A549 (cell line): ENCODE measurements at regions not wholly inside any gene's neighbourhood (a gene's known extent, or its start where the extent isn't known, plus 50 kb on each side); places are given as distances from the start of the nearest gene placed in this dataset.

Experiments used
- ATAC-seq, 2 experiments: fragments of 200-7000 bp in 1 of 2; fragments of >200 bp in 1 of 2; cut with Nextera tagmentation in 1 of 2; cut with Tn5 transposase in 1 of 2; 3 replicates each; pipeline versions ENCODE4 v1.8.0 to v1.9.1; 2018 to 2020; ENCODE audit warnings: mild to moderate bottlenecking in 1 of 2, moderate library complexity in 1 of 2
- CTCF ChIA-PET: fragments of 300-600 bp; sonication (Branson Sonifier 250); formaldehyde crosslinking; extraction: SDS; loops from one replicate; lab custom pipeline; 2021; ENCODE audit warnings: antibody characterized with exemption, inconsistent platforms; lab: Yijun Ruan, JAX
- POLR2A ChIA-PET: fragments of 350-600 bp; formaldehyde crosslinking; extraction: SDS; loops from one replicate; lab custom pipeline; 2021; ENCODE audit warnings: antibody characterized with exemption, inconsistent platforms; lab: Yijun Ruan, JAX
- DNase-seq, 2 experiments: peaks; one replicate each; pipeline versions ENCODE4 v3.0.0 to v3.0.0-alpha.2; 2011 to 2016; ENCODE audit warnings: low read depth in 1 of 2, low spot score in 1 of 2
- FAIRE-seq: peaks from 2 replicates; lab custom pipeline; 2011; peaks lifted over from hg19 to GRCh38; lab: Jason Lieb, UNC
- H3K27ac ChIP-seq, 2 experiments: fragments of >200 bp; sonication (Bioruptor Twin); formaldehyde crosslinking; 3 replicates each; pipeline ENCODE4 v1.5.1; 2016 to 2017
- H3K4me1 ChIP-seq: fragments of >200 bp; sonication (Bioruptor Twin); formaldehyde crosslinking; 3 replicates; pipeline ENCODE4 v1.6.1; 2016
- H3K4me2 ChIP-seq: fragments of >200 bp; sonication (Bioruptor Twin); formaldehyde crosslinking; 3 replicates; pipeline ENCODE4 v1.6.1; 2016
- H3K4me3 ChIP-seq: fragments of >200 bp; sonication (Bioruptor Twin); formaldehyde crosslinking; 3 replicates; pipeline ENCODE4 v1.5.1; 2016
- H3K9me3 ChIP-seq: fragments of >200 bp; sonication (Bioruptor Twin); formaldehyde crosslinking; 3 replicates; pipeline ENCODE4 v1.6.1; 2016
- BHLHE40 ChIP-seq: IDR thresholded peaks from 2 replicates; pipeline ENCODE4 v1.6.1; 2012; ENCODE audit warnings: low read depth, low read length, inconsistent platforms
- CEBPB ChIP-seq, 2 experiments: fragments of >200 bp in 1 of 2; sonication (Bioruptor Twin) in 1 of 2; formaldehyde crosslinking in 1 of 2; IDR thresholded peaks; 2 replicates each; pipeline ENCODE4 v1.6.1; 2012 to 2016
- EP300 ChIP-seq, 2 experiments: fragments of >200 bp; sonication (Bioruptor Twin); formaldehyde crosslinking; IDR thresholded peaks; 2 replicates in 1 of 2; 3 replicates in 1 of 2; pipeline ENCODE4 v1.6.1; 2016 to 2017
- ESRRA ChIP-seq: fragments of 150-350 bp; IDR thresholded peaks from 2 replicates; pipeline ENCODE4 v1.6.1; 2014; ENCODE audit warnings: mild to moderate bottlenecking, low read length, borderline replicate concordance
- FOSL2 ChIP-seq, 2 experiments: fragments of 450-650 bp in 1 of 2; fragments of >200 bp in 1 of 2; sonication (Bioruptor Twin) in 1 of 2; formaldehyde crosslinking; IDR thresholded peaks; 2 replicates each; pipeline versions ENCODE4 v1.5.0 to v1.6.1; 2016 to 2020; ENCODE audit warnings: mild to moderate bottlenecking in 1 of 2, moderate library complexity in 1 of 2
- HOXB13 ChIP-seq: fragments of 250-450 bp; sonication (Bioruptor Pico); IDR thresholded peaks from 2 replicates; pipeline ENCODE4 v1.5.0; 2020; ENCODE audit warnings: low read depth, mild to moderate bottlenecking, moderate library complexity
- KDM1A ChIP-seq: fragments of 200-600 bp; sonication (generic); IDR thresholded peaks from 2 replicates; pipeline ENCODE4 v1.6.1; 2016; ENCODE audit warnings: low read depth, mild to moderate bottlenecking
- KDM5A ChIP-seq: fragments of 200-600 bp; sonication (generic); IDR thresholded peaks from 2 replicates; pipeline ENCODE4 v1.6.1; 2016; ENCODE audit warnings: antibody characterized with exemption, mild to moderate bottlenecking
- NR3C1 ChIP-seq: fragments of >200 bp; sonication (Bioruptor Twin); formaldehyde crosslinking; IDR thresholded peaks from 3 replicates; pipeline ENCODE4 v1.6.1; 2017
- PHF8 ChIP-seq: fragments of 200-600 bp; sonication (generic); IDR thresholded peaks from 2 replicates; pipeline ENCODE4 v1.6.1; 2016; ENCODE audit warnings: low read depth, mild to moderate bottlenecking, antibody characterized with exemption, moderate library complexity, borderline replicate concordance
- POLR2AphosphoS2 ChIP-seq: conservative IDR thresholded peaks from 2 replicates; pipeline ENCODE4 v1.6.1; 2012; ENCODE audit warnings: low read length, improper control_type of control experiment, inconsistent platforms
- RAD21 ChIP-seq, 2 experiments: fragments of >200 bp in 1 of 2; sonication (Bioruptor Twin) in 1 of 2; formaldehyde crosslinking in 1 of 2; IDR thresholded peaks in 1 of 2; conservative IDR thresholded peaks in 1 of 2; 2 replicates in 1 of 2; 3 replicates in 1 of 2; pipeline ENCODE4 v1.6.1; 2012 to 2018; ENCODE audit warnings: inconsistent platforms in 1 of 2
- REST ChIP-seq: fragments of 200-600 bp; sonication (generic); IDR thresholded peaks from 2 replicates; pipeline ENCODE4 v1.6.1; 2016; ENCODE audit warnings: antibody characterized with exemption, mild to moderate bottlenecking, moderate library complexity
- RFX5 ChIP-seq: fragments of 450-650 bp; IDR thresholded peaks from 2 replicates; pipeline ENCODE4 v1.7.1; 2014; ENCODE audit warnings: antibody characterized with exemption, mild to moderate bottlenecking, moderate library complexity
- SMC3 ChIP-seq: fragments of >200 bp; sonication (Bioruptor Twin); formaldehyde crosslinking; IDR thresholded peaks from 3 replicates; pipeline ENCODE4 v1.6.1; 2018; ENCODE audit warnings: inconsistent platforms
- SREBF2 ChIP-seq: fragments of 450-650 bp; IDR thresholded peaks from 2 replicates; pipeline ENCODE4 v1.6.1; 2014; ENCODE audit warnings: mild to moderate bottlenecking, moderate library complexity
- ZC3H11A ChIP-seq: fragments of 450-650 bp; IDR thresholded peaks from 2 replicates; pipeline ENCODE4 v1.6.1; 2014; ENCODE audit warnings: antibody characterized with exemption, mild to moderate bottlenecking
- ZFP36 ChIP-seq: fragments of 450-650 bp; IDR thresholded peaks from 2 replicates; pipeline ENCODE4 v1.6.1; 2014; ENCODE audit warnings: borderline replicate concordance; ENCODE audit not compliant: partially characterized antibody
- ZSCAN20 ChIP-seq: fragments of 250-450 bp; sonication (Bioruptor Pico); IDR thresholded peaks from 2 replicates; pipeline ENCODE4 v1.8.0; 2022; ENCODE audit warnings: mild to moderate bottlenecking, moderate library complexity
- WGBS: methylation state at CpG from one replicate; pipeline ENCODE4 v1.1.6; 2017; ENCODE audit errors: missing lambda C conversion rate; 5-methylcytosine and 5-hydroxymethylcytosine counted together
- TF ChIP-seq, protein P1 (sequence below): fragments of 250-450 bp; sonication (Bioruptor Pico); IDR thresholded peaks from 2 replicates; pipeline ENCODE4 v1.5.0; 2020; ENCODE audit warnings: low read depth, mild to moderate bottlenecking, moderate library complexity
- TF ChIP-seq, protein P2 (sequence below): IDR thresholded peaks from 2 replicates; pipeline ENCODE4 v1.6.1; 2012
- TF ChIP-seq, protein P3 (sequence below): fragments of >200 bp; sonication (Bioruptor Twin); formaldehyde crosslinking; IDR thresholded peaks from 2 replicates; pipeline ENCODE4 v1.6.1; 2016

DNA sequence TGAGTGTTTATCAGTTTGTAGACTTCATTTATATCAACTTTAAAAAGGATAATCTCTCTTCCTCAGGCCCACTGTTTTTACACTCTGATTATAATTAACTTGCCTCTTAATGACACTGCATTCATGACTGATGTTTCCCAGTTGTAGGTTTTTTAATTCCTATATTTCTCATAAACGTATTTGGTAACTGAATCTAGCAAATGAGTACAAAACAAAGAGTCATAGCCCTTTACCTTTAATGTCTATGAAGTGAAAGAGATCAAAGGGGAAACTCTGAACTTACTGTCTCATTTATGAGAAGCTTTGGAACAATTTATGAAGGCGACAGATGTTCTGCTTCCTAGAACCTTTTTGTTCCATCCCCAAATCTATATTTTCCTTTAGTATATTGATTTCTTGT is 56.6 kb upstream of the ABCA1 start:
- H3K4me3 ChIP-seq = no peak overlapping the region
- ATAC-seq (no peak), FAIRE-seq (no peak), DNase-seq (no peak)
- no peak overlapping the region for H3K27ac ChIP-seq
- H3K9me3 ChIP-seq = no peaks in the 10 kb centered on the region
- POLR2A ChIA-PET = interaction anchor here (2.7 kb wide), 1 partner anchor 16 kb away, joined by 25 read pairs; no protein-coding TSS in a partner anchor
- WGBS = 58% methylated on average over 2 of the region's 2 CpGs
- TF ChIP-seq ZFP36 (no peak), EP300 (IDR thresholded peaks at IDR 0.05) (no peak), REST (no peak), SMC3 (no peak), ZSCAN20 (no peak)
- no peak overlapping the region for H3K4me2 ChIP-seq
- H3K4me1 ChIP-seq = peaks cover 8% of the 10 kb centered on the region; the same call in 2 of the 3 replicates
- CTCF ChIA-PET = interaction anchor here (1.1 kb wide), 2 partner anchors 40 to 88 kb away, joined by 3 to 4 read pairs; no protein-coding TSS in a partner anchor

- ChIA-PET CTCF (interaction anchor here (1.1 to 1.3 kb wide), 3 partner anchors 12 to 88 kb away, joined by 3 to 4 read pairs (median 3); no protein-coding TSS in a partner anchor), POLR2A (interaction anchor here (0.6 to 2.7 kb wide), 3 partner anchors 13 to 78 kb away, joined by 5 to 25 read pairs (median 9); no protein-coding TSS in a partner anchor)
- WGBS = 50% methylated on average over 2 of the region's 2 CpGs
- DNase-seq (no peak), ATAC-seq (no peak), FAIRE-seq (no peak)
- Histone ChIP-seq H3K4me3 (no peak overlapping the region), H3K9me3 (no peaks in the 10 kb centered on the region), H3K4me2 (no peak overlapping the region), H3K4me1 (peaks cover 12% of the 10 kb centered on the region; the same call in 2 of the 3 replicates), H3K27ac (no peak overlapping the region)
- TF ChIP-seq, protein P1, sequence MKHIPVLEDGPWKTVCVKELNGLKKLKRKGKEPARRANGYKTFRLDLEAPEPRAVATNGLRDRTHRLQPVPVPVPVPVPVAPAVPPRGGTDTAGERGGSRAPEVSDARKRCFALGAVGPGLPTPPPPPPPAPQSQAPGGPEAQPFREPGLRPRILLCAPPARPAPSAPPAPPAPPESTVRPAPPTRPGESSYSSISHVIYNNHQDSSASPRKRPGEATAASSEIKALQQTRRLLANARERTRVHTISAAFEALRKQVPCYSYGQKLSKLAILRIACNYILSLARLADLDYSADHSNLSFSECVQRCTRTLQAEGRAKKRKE (CRISPR knock-in tag) = no peak
- no peak for TF ChIP-seq ZFP36
- TF ChIP-seq ZC3H11A = no peak
- no peak for TF ChIP-seq POLR2AphosphoS2
- no peak for TF ChIP-seq SREBF2
- no peak for TF ChIP-seq ESRRA
- TF ChIP-seq, protein P2, sequence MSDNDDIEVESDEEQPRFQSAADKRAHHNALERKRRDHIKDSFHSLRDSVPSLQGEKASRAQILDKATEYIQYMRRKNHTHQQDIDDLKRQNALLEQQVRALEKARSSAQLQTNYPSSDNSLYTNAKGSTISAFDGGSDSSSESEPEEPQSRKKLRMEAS = no peak
- TF ChIP-seq NR3C1 = no peak
- TF ChIP-seq HOXB13 (CRISPR knock-in tag) = no peak
- no peak for TF ChIP-seq FOSL2 (IDR thresholded peaks at IDR 0.05)
- TF ChIP-seq FOSL2 (CRISPR knock-in tag; IDR thresholded peaks at IDR 0.05) = no peak
- no peak for TF ChIP-seq CEBPB (IDR thresholded peaks at IDR 0.05)
- TF ChIP-seq BHLHE40 = no peak
- no peak for TF ChIP-seq RAD21 (conservative IDR thresholded peaks at IDR 0.05 in 1 of 2, IDR thresholded peaks at IDR 0.05 in 1 of 2)
- TF ChIP-seq, protein P3, sequence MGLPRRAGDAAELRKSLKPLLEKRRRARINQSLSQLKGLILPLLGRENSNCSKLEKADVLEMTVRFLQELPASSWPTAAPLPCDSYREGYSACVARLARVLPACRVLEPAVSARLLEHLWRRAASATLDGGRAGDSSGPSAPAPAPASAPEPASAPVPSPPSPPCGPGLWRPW = no peak
- TF ChIP-seq PHF8 = no peak
- no peak for TF ChIP-seq RFX5
- TF ChIP-seq KDM5A = no peak
- TF ChIP-seq KDM1A = no peak
Observed at GRCh38 chr9:104984948-104985347, 57.0 kb upstream of the ABCA1 start.
